HPDE6-E6E7 (cell line): ENCODE measurements at regions not wholly inside any gene's neighbourhood (a gene's known extent, or its start where the extent isn't known, plus 50 kb on each side); places are given as distances from the start of the nearest gene placed in this dataset.
A peak's percentile ranks its signal among the peaks of the same experiment; 100 is the strongest.

Source experiments
- DNase-seq: peaks from one replicate; pipeline ENCODE4 v3.0.0; 2011; ENCODE audit warnings: missing footprints; ENCODE audit errors: extremely low spot score

GRCh38 chr9:2570615-2571479 lies 50.7 kb upstream of the VLDLR start:
- DNase-seq = peak; percentile 14
